Inflammatory macrophage treated with lipopolysaccharide for 4 hours (primary cell): ENCODE measurements at regions not wholly inside any gene's neighbourhood (a gene's known extent, or its start where the extent isn't known, plus 50 kb on each side); places are given as distances from the start of the nearest gene placed in this dataset.

Experiments used
- DNase-seq: peaks from one replicate; pipeline ENCODE4 v3.0.0-alpha.2; 2020

DNA sequence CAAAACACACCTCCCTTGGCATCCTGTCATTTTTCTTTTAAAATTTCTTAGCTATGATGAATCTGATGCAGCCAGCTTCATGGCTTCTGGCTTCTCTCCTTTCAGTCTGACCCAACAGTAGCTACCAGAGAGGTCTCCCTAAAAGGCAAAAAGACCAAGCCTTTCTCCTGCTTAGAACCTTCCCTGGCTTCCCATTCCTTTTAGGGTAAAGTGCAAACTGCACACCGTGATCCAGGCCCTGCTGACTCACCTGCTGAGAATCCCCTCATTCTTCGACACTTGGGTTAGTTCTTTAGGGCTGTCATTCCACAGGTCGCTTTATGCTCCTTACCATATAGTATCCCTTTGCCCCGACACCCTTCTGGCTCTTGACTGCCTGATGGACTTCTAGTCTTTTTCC is 362.4 kb downstream of the MIAT start:
- DNase-seq, result no peak

GRCh38 chr22:27022274-27022895 is 365.0 kb downstream of the MIAT start:
- DNase-seq, result no peak

- DNase-seq, result no peak
Observed at GRCh38 chr22:27022896-27023361, 365.5 kb downstream of the MIAT start.

DNA sequence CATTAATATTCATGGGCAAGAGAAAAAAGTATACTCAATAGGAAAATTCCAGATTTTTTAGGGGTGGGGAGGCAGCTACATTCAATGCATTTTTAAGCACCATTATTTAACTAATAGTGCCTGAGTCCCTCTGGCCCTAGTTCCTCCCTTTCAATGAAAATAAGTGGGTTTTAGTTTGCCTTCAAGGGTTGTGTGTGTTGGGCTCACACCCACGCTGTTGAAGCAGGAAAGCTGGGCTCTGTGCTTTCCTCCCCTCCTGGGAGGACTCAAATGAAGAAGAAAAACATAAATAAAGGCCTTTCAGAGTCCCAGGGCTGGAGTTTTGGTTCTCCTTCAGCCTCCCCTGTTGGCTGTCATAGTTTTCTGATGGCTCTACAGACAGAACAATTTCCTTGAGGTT is 366.2 kb downstream of the MIAT start:
- DNase-seq, result no peak

- no peak for DNase-seq
Observed at GRCh38 chr22:27024982-27025381, 367.6 kb downstream of the MIAT start.

- DNase-seq, result no peak
Observed at GRCh38 chr22:27028093-27028492, 370.7 kb downstream of the MIAT start.

GRCh38 chr22:27029584-27030130 is 372.3 kb downstream of the MIAT start:
- no peak for DNase-seq

DNA sequence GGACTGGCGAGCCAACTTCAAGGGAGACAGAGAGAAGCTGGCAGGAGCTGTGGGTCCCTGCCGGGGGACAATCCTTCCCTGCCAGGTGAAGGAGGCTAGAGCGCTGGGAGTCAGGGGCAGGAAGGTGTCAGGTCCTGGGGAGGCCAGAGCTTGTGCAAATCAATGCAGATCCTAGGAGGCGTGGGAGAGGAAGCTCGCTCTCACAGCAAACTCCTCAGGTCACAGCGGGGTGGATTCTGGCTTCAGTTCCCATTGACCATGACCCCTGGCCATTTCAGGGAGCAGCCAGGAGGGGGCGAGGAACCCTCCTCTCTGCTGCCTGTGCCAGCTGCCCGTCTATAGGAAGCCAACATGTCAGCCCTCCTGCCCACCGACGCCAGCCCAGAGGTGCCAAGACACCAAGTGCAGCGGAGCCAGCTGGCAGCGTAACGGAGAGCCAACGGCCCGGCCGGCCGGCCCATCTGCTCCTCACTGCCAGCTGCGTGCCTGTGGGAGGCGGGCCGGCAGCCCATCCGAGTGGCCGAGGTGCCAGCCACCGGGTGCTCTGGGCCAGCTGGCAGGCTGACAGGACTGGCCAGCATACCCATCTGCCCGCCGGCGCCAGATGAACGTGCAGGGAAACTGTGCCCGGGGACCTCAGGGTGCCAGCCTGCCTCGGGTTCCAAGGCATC is 374.8 kb downstream of the MIAT start:
- no peak for DNase-seq

DNA sequence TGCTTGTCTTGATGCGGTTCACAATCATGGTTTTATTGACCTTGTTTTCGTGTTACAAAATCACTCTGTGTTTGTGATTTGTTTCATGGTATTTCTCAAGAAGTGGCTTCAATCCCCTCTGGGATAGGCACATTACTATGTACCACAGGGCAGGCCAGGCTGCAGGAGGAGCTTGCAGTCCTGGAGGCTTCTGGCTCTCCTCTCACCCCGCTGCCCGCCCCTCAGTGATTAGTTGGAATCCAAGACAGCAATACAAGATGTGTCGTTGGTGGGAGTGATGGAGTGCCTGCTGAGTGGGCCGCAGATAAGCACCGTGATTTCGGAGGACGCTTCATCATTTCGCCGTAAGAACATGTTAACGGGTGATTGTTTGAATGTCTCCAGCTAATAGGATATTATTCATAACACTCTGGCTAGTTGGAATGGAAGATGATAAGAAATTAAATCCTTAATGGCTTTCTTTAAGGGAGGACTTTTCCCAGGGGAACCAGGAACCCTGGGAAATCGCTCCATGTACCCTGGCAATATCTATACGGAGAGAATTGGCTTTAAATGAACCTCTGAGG is 384.4 kb downstream of the MIAT start:
- DNase-seq, result no peak

GRCh38 chr22:27043262-27043661 is 385.9 kb downstream of the MIAT start:
- no peak for DNase-seq

GRCh38 chr22:27045103-27045947 is 387.9 kb downstream of the MIAT start:
- DNase-seq, result no peak

DNA sequence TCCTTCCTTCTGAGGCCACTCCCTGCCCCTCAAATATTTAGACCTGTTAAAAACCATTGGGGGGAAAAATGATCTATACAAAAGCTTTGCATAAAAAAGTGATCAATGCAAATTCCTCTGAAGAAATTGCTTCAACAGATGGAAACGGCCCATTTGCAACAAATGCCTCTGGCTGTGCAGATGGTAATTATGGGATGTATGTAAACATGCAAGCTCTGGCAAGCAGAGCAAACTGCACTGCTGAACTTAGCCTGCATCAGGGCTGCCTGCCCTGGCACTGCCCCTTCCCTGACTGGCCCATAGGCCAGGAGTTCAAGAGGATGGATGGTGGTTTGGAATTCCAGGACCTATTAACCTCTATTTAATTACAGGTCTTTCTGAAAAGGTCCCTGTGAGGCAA is 388.7 kb downstream of the MIAT start:
- DNase-seq, result no peak

DNA sequence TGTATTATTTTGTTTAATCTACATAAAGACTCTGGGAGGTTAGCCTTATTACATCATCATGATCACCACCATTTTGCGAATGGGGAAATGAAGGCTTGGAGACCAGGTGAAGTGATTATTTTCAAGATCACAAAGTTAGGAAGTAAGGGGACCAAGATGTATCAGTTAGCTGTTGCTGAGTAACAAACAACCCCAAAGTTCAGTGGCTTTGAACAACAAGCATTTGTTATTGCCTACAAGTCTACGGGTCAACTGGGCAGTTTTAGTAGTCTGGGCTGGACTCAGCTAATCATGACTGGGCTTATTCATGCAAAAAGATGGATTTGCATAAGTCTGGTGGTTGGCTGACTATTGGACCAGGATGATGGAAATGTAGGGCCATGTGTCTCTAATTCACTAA is 389.2 kb downstream of the MIAT start:
- DNase-seq, result no peak

GRCh38 chr22:27050771-27051170 is 393.4 kb downstream of the MIAT start:
- no peak for DNase-seq

DNA sequence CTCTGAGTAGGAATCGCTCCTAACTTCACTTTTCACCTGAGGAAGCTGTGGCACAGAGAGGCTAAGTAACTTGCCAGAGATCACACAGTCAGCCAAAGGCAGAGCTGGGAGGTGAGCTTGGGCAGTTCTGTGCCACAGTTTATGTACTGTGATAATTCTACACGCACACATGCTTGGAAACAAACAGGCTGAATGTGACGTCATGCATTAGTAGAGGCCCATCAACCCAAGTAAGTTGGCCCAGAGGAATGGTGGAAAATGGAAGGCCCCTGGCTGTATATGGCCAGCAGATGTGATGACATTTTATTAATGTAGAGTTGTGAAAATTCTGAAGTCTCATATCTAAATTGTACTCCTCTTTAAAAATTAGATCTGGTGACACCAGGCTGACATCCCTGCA is 394.0 kb downstream of the MIAT start:
- DNase-seq, result no peak

DNA sequence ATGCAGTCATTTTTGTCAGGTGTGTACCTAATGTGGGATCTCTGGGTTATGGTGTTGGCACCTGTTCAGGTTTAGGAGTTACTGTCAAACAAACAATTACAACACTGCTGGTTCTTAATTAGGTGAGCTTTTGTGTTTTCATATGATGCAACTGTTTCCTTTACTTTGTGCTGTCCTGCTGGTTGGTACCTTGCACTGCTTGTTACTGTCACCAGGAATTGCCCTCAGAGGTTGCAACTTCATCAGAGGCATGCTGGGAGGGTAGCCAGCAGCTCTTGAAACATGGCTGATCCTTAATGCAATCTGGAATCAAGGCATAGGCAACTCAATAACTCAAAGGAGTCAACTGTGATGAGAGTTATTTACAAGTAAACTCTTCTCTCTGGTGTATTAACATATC is 400.3 kb downstream of the MIAT start:
- DNase-seq, result no peak

- no peak for DNase-seq
Observed at GRCh38 chr22:27060190-27060589, 402.8 kb downstream of the MIAT start.

GRCh38 chr22:27062910-27063309 is 405.5 kb downstream of the MIAT start:
- no peak for DNase-seq

DNA sequence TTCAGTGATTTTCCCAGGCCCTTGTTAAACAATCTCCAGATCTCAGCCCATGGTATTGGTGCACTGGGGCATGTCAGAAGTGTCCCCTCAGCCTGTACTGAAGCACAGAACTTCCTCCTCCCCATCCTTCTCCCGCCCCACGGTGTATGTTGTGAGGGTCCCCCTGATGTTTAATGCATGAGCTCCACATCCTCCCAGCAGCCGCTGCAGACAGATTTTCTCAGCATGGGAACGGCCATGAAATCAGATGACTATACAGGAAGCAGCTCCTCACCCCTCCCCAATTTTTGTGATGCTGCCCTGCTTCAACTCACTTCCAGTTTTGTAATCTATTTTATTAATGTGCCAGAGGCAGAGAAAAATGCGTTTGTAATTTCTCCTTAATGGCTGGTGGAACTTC is 406.0 kb downstream of the MIAT start:
- DNase-seq, result no peak

- DNase-seq, result no peak
Observed at GRCh38 chr22:27063841-27064240, 406.5 kb downstream of the MIAT start.

GRCh38 chr22:27064386-27064785 is 407.0 kb downstream of the MIAT start:
- DNase-seq, result no peak

GRCh38 chr22:27065279-27065678 is 407.9 kb downstream of the MIAT start:
- DNase-seq, result no peak

- no peak for DNase-seq
Observed at GRCh38 chr22:27066856-27067255, 409.5 kb downstream of the MIAT start.
